Gastrocnemius medialis (tissue), 4 donors: ENCODE measurements at regions not wholly inside any gene's neighbourhood (a gene's known extent, or its start where the extent isn't known, plus 50 kb on each side); places are given as distances from the start of the nearest gene placed in this dataset.

Experiments
- CTCF ChIP-seq, 5 experiments: fragments of 450-650 bp in 3 of 5; fragments of 200-600 bp in 2 of 5; sonication (generic) in 2 of 5; IDR thresholded peaks in 4 of 5; conservative IDR thresholded peaks in 1 of 5; 1 replicate in 4 of 5; 2 replicates in 1 of 5; pipeline ENCODE4 v1.5.1; 2016 to 2019; ENCODE audit warnings: antibody characterized with exemption in 5 of 5, mild to moderate bottlenecking in 3 of 5, moderate library complexity in 3 of 5
- POLR2A ChIP-seq, 2 donors: fragments of 450-650 bp; IDR thresholded peaks; one replicate each; pipeline ENCODE4 v1.6.1; 2017; ENCODE audit warnings: antibody characterized with exemption in 2 of 2, mild to moderate bottlenecking in 2 of 2, moderate library complexity in 2 of 2

GRCh38 chr9:105026451-105026850 is 98.5 kb upstream of the ABCA1 start:
- TF ChIP-seq CTCF (IDR thresholded peaks at IDR 0.05 in 4 of 5, conservative IDR thresholded peaks at IDR 0.05 in 1 of 5) (no peak), POLR2A (IDR thresholded peaks at IDR 0.05) (no peak)
